Activated naive CD4-positive, alpha-beta T cell (primary cell): ENCODE measurements at regions not wholly inside any gene's neighbourhood (a gene's known extent, or its start where the extent isn't known, plus 50 kb on each side); places are given as distances from the start of the nearest gene placed in this dataset.
A peak's percentile ranks its signal among the peaks of the same experiment; 100 is the strongest.

Source experiments
- DNase-seq, 4 experiments: peaks; one replicate each; lab custom pipeline; 2025; lab: John Stamatoyannopoulos, UW

- no peak for DNase-seq
These were observed 91.7 kb upstream of the MAP3K4 start for GRCh38 chr6:160899671-160900430.

DNA sequence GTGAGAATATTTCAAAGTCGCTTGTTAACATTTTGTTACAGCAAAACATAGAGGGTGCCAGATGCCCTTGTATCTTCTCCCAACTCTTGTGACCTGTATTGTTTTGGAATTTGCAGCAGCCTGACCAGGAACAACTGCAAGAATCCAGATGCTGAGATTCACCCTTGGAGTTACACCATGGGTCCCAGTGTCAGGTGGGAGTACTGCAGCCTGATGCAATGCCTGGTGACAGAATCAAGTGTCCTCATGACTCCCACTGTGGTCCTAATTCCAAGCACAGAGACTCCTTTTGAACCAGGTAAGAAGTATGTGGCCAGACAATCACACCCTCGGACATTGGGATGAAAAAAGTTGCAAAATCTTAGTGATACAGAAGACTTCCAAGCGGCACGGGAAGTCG, 79.6 kb upstream of the MAP3K4 start:
- no peak for DNase-seq

GRCh38 chr6:160912411-160912810, 79.2 kb upstream of the MAP3K4 start:
- no peak for DNase-seq

- no peak for DNase-seq
These were observed 74.0 kb upstream of the MAP3K4 start for GRCh38 chr6:160917572-160917971.

- DNase-seq: no peak
These were observed 71.7 kb upstream of the MAP3K4 start for GRCh38 chr6:160919723-160920440.

GRCh38 chr6:160921095-160921494, 70.5 kb upstream of the MAP3K4 start:
- DNase-seq: no peak

DNA sequence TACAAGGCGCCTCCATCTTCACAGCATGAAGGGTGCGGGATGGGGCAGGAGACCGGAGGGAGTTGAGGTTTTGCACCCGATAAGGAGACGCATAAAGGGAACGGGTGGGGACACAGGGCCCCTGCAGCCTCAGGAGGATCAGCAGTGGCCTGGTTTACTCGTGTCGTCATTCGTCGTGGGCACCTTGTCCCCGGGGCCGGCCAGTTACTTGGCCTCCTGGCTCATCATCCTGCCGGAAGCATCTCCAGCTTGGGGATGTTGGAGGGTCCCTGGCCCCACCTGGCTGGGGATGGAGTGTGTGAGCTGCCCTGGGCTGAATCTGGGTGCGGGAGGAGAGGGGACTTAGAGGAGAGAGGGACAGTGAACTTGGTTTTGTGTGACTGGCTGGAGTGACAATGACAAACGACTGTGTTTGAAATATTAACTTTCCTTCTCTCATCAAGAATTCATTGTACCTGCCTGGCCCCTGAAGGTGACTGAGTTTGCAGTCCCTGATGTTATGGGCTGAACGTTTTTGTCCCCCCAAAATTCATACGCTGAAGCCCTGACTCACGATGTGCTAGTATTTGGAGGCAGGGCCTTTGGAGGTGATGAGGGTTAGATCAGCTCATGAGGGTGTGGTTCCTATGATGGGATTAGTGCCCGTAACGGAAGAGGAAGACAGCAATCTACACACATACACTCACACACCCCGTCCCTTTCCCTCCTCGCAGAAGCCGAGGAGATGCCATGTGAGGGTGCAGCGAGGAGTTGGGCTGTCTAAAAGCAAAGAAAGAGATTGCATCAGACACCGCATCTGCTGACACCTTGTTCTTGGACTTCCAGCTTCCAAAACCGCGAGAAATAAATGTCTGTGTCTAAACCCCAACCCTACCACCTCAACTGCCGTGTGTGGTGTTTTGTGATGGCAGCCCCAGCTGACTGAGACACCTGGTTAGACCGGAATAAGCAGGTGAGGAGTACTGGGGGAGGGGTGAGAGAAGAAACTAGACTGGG, 65.0 kb upstream of the MAP3K4 start:
- DNase-seq: no peak

DNA sequence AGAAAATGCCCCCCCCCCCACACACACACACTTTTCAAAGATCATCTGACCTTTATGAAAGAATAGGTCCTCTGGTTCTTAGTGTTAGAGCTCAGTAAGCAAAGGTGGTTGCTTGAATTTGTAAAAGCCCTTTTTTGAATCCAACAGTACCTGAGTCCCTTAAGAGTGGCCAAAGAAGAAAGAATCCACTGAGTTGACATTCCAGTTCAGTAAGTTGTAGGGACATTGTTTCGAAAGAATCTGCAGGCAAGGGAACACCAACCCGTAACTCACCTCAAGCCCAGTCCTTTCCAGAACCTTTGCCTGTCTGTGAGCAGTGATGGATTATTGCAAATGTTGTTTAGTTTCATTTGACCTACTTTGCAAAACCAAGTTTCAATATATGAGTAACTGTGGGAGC, 64.2 kb upstream of the MAP3K4 start:
- DNase-seq: no peak

DNA sequence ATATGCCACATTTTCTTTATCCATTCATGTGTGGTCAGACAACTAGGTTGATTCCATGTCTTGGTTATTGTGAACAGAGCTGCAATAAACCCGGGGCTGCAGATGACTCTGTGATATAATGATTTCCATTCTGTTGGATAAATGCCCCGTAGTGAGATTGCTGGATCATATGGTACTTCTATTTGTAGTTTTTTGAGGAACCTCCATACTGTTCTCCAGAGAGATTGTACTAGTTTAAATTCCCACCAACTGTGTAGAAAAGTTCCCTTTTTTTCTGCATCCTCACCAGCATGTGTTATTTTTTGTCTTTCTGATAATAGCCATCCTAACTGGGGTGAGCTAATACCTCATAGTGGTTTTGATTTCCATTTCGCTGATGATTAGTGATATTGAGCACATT, 62.2 kb upstream of the MAP3K4 start:
- no peak for DNase-seq

DNA sequence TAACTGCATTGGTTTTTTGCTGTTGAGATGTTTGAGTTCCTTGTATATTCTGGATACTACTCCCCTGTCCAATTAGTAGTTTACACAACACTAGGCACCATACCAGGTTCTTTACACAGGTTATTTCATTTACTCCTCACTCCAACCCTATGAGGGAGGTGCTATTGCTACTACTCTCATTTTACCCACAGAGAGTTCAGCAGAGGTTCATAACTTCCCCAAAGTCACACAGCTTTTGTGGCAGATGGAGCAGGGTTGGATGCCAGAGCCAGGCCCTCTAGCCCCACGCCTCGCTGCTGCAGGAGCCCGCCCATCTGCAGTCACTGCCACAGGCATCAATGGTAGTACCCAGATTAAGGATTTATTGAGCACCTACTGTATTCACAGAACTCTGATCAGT, 61.7 kb upstream of the MAP3K4 start:
- no peak for DNase-seq

- DNase-seq: peak; percentile 11 to 47 (median 24)
These were observed 60.8 kb upstream of the MAP3K4 start for GRCh38 chr6:160930547-160931377.

DNA sequence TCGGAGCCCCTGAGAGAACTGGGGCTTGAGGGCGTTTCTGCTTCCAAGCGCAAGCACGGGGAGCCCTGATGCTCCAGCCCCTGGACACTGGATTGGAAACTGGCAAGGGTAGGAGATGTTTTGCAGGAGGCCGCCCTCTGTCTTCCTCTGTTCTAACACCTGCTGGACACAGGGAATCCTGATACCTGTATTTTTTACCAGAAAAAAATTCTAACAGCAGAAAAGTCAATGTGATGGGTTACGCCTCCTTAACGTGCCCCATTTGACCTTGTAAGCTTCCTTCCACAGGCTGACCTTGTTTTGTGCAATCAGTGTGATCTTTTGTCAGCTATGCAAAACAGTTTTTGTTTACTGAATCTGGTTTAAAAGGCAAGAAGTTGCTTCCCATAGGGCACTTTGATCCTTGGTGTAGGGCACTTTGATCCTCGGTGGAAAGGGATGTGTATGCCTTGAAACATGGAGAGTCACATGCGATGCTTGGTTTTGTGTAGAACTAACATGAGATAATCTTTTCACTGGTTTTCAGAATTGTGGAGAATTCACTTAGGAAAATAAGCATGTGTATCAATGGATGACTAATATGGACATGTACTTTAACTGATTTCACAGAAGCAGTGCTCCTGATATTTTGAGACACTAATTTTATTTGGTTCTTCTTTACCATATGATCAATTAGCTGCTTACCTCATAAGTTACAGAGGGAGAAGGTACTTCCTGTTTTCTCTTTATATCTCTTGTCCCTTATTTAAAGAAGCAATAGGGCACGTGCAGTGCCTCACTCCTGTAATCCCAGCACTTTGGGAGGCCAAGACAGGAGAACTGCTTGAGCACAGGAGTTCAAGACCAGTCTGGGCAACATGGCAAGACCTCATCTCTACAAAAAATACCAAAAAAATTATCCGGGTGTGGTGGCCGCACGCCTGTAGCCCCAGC, 59.9 kb upstream of the MAP3K4 start:
- DNase-seq: no peak

DNA sequence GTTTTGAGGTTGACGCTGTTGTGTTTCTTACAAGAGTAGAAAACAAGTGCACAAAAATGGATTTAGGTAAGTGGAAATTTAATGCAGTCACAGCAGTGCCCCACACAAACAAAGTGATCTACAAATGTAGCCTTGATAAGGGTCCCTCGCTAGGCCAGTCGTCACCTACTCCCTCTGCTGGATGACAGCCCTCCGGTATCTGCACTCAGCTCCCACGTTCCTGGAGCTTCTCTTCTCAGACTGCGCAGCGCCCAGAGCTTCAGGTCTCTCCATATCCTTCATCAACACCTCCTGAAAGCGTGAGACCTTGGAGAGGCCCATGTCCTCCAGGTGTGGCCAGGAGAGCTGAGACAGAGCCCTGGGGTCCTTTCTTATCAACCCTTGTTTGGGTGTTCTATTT, 58.3 kb upstream of the MAP3K4 start:
- no peak for DNase-seq

GRCh38 chr6:160934157-160934556, 57.4 kb upstream of the MAP3K4 start:
- no peak for DNase-seq

DNA sequence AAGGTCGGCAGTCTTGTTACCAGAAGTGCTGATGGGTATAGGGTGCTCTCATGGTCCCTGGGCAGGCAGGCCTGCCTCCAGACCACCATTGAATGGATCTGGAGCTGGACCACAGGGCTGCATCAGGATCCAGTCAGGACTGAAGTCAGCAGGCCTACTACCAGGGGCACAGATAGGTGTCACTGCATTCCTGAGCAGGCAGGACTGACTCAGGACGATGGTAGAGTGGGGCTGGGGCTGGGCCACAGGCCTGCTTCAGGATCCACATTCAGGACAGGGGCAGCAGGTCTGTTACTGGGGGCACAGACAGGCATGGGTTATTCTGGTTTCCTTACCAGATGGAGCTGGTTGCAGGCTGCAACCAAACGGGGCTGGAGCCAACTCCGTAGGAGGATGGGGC, 51.4 kb upstream of the MAP3K4 start:
- no peak for DNase-seq
